Type B pancreatic cell (in vitro differentiated cells): ENCODE measurements at regions not wholly inside any gene's neighbourhood (a gene's known extent, or its start where the extent isn't known, plus 50 kb on each side); places are given as distances from the start of the nearest gene placed in this dataset.
A peak's percentile ranks its signal among the peaks of the same experiment; 100 is the strongest.

Experiments
- DNase-seq: peaks from one replicate; pipeline ENCODE4 v3.0.0; 2021; ENCODE audit warnings: mixed read lengths; ENCODE audit not compliant: unreplicated experiment; ENCODE audit errors: extremely low spot score
- H3K27ac Mint-ChIP-seq: 2 replicates; pipeline ENCODE4 v1.8.0; 2021; ENCODE audit warnings: mild to moderate bottlenecking, mixed read lengths
- H3K27me3 Mint-ChIP-seq: 2 replicates; pipeline ENCODE4 v1.8.0; 2021; ENCODE audit warnings: mixed read lengths
- H3K36me3 Mint-ChIP-seq: 2 replicates; pipeline ENCODE4 v1.8.0; 2021; ENCODE audit warnings: mixed read lengths
- H3K4me1 Mint-ChIP-seq: one replicate; pipeline ENCODE4 v1.8.0; 2021; ENCODE audit warnings: mixed read lengths; ENCODE audit not compliant: unreplicated experiment
- H3K4me3 Mint-ChIP-seq: 2 replicates; pipeline ENCODE4 v1.8.0; 2021; ENCODE audit warnings: mild to moderate bottlenecking, mixed read lengths
- H3K9me3 Mint-ChIP-seq: 2 replicates; pipeline ENCODE4 v1.8.0; 2021; ENCODE audit warnings: mixed read lengths
- TF ChIP-seq, protein P1 (sequence below): fragments of 200-600 bp; sonication (generic); conservative IDR thresholded peaks from 2 replicates; pipeline ENCODE4 v1.5.0; 2021; ENCODE audit warnings: antibody characterized with exemption, mild to moderate bottlenecking

DNA sequence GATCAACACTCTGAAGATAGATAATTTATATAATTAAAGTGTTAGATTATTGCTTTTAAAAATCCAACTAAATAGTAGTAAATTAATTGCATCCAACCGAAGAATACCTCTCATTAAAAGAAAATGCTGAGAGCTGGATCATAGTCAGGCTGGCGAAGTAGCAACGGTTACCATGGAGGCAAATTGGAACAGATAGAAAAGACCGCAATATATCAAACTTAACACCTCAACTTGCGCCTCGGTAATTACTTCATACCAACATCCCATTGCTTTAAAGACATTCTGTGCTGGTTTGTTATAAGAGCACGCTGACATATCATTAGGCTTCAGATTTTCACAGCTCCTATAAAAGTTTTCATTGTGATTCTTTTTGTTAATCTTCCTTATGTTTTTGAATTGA is 183.8 kb upstream of the ZC3H15 start:
- H3K27me3 Mint-ChIP-seq, result no peaks in the 10 kb centered on the region
- peaks cover 5% of the 10 kb centered on the region for H3K4me1 Mint-ChIP-seq
- DNase-seq, result no peak
- H3K36me3 Mint-ChIP-seq, result no peaks in the 10 kb centered on the region
- TF ChIP-seq, protein P1, sequence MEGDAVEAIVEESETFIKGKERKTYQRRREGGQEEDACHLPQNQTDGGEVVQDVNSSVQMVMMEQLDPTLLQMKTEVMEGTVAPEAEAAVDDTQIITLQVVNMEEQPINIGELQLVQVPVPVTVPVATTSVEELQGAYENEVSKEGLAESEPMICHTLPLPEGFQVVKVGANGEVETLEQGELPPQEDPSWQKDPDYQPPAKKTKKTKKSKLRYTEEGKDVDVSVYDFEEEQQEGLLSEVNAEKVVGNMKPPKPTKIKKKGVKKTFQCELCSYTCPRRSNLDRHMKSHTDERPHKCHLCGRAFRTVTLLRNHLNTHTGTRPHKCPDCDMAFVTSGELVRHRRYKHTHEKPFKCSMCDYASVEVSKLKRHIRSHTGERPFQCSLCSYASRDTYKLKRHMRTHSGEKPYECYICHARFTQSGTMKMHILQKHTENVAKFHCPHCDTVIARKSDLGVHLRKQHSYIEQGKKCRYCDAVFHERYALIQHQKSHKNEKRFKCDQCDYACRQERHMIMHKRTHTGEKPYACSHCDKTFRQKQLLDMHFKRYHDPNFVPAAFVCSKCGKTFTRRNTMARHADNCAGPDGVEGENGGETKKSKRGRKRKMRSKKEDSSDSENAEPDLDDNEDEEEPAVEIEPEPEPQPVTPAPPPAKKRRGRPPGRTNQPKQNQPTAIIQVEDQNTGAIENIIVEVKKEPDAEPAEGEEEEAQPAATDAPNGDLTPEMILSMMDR, result no peak
- no peak overlapping the region for H3K4me3 Mint-ChIP-seq
- H3K9me3 Mint-ChIP-seq, result peaks cover under 1% of the 10 kb centered on the region
- H3K27ac Mint-ChIP-seq, result no peak overlapping the region

DNA sequence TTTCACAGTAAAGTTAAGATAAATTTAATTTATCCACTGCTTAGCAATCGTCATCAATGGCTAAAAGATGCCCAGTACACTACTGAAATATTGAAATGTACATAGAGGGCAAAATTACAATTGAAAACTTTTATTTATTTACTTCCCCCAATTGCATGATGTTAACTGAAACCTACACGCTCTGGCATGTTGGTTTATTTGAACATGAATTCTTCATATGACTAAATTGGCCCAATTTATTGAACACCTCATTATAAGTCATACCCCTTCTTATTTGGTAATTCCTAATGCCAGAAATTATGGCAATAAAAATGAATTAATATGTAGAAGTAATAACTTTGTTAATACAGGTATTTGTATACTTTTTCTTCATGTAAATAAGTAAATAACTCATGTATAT is 183.0 kb upstream of the ZC3H15 start:
- no peak for DNase-seq
- Mint-ChIP-seq H3K4me3 (no peak overlapping the region), H3K4me1 (peaks cover 5% of the 10 kb centered on the region), H3K27ac (no peak overlapping the region), H3K9me3 (no peaks in the 10 kb centered on the region), H3K27me3 (no peaks in the 10 kb centered on the region), H3K36me3 (no peaks in the 10 kb centered on the region)
- TF ChIP-seq, protein P1, result no peak

DNA sequence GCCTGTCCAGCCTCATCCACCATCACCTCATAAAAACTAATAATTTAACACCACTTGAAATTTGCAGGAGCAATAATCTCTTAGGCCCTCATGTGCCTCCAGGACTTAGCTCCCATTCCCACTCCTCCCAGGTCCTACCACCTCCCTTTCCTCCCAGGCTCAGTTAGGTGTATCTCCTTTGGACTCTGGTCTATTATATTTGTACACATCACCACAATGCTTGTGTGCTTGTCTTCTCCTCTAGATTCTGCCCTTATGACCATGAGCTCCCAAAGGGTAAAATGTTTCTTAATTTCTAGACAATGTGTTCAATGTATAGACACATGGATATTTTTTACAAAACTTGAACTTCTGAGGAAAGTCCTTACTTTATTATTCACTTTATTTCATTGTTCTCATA is 182.0 kb upstream of the ZC3H15 start:
- Mint-ChIP-seq H3K36me3 (peaks cover 3% of the 10 kb centered on the region), H3K27me3 (no peaks in the 10 kb centered on the region), H3K4me1 (peaks cover 4% of the 10 kb centered on the region), H3K9me3 (no peaks in the 10 kb centered on the region), H3K27ac (no peak overlapping the region), H3K4me3 (no peak overlapping the region)
- DNase-seq, result no peak
- TF ChIP-seq, protein P1, result no peak

DNA sequence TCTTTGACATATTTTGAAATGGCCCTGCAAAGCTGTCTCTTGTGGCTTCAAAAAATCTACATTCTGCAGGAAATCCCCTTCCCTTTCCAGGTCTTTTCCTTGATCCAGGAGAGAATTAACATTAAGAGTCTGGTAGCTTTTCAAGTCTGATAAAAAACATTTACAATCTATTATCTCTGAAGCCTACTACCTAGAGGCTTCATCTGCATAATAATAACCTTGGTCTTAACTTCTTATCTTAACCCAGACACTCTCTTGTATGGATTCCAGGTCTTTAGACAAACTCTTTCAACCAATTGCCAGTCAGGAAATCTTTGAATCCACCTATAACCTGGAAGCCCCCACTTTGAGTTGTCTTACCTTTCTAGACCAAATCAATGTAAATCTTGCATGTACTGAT is 179.3 kb upstream of the ZC3H15 start:
- Mint-ChIP-seq H3K27ac (no peak overlapping the region), H3K9me3 (no peaks in the 10 kb centered on the region)
- TF ChIP-seq, protein P1, result no peak

DNA sequence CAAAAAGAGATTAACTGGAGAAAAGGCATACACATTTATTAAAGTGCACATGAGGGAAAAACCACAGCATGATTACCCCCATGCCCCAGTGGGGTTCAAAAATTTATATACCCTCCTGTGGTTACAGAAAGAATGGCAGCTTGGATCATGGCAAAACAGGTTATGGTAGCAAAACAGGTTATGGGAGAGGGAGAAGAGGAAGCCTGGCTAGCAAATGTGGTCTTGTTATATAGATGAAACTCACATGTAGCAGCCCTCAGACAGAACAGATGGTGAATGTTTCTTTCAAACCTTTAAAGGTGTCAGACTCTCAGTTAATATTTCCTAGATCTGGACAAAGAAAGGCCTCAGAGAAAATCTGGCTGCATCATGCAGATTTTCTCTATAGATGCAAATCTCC is 178.2 kb upstream of the ZC3H15 start:
- Mint-ChIP-seq H3K4me1 (peaks cover 4% of the 10 kb centered on the region), H3K27ac (peak overlapping the region; percentile 84), H3K4me3 (peak overlapping the region; percentile 5), H3K36me3 (peaks cover 12% of the 10 kb centered on the region), H3K9me3 (peaks cover 6% of the 10 kb centered on the region), H3K27me3 (no peaks in the 10 kb centered on the region)
- TF ChIP-seq, protein P1, result peak; percentile 38
- DNase-seq, result no peak

More for the DNA sequence above, 179.3 kb upstream of the ZC3H15 start:
- DNase-seq, result no peak
- H3K4me3 Mint-ChIP-seq, result no peak overlapping the region
- peaks cover 8% of the 10 kb centered on the region for H3K36me3 Mint-ChIP-seq
- no peaks in the 10 kb centered on the region for H3K27me3 Mint-ChIP-seq
- peaks cover 4% of the 10 kb centered on the region for H3K4me1 Mint-ChIP-seq

DNA sequence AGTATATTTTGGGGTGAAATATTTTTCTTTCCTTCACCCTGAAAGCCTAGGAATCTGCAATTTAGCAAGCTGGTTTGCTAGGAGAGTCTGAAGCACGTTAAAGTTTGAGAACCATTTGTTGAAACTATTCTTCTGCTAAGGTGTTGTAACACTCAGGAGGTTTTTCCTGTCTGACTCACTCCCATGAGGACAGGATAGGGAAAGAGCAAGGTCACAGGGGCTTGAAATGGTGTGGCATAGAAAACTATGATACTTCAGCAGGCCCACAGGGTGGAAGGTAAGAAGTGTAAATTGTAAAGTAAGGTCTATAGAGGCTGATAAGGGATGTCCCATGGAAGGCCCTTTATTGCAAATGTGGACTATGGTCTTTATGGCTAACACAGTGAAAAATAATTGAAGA is 177.7 kb upstream of the ZC3H15 start:
- Mint-ChIP-seq H3K36me3 (peaks cover 12% of the 10 kb centered on the region), H3K27ac (peak overlapping the region; percentile 84), H3K9me3 (peaks cover 6% of the 10 kb centered on the region), H3K27me3 (no peaks in the 10 kb centered on the region), H3K4me3 (peak overlapping the region; percentile 5), H3K4me1 (peaks cover 4% of the 10 kb centered on the region)
- TF ChIP-seq, protein P1, result no peak
- no peak for DNase-seq
